G401.6 (cell line): ENCODE measurements at regions not wholly inside any gene's neighbourhood (a gene's known extent, or its start where the extent isn't known, plus 50 kb on each side); places are given as distances from the start of the nearest gene placed in this dataset.
"Not testable (repeated sequence)": the region's sequence is repeated elsewhere in the genome, so short reads cannot be mapped to it uniquely, and the experiment has no call there.

Experiments
- FAIRE-seq: peaks from 2 replicates; lab custom pipeline; 2012; peaks lifted over from hg19 to GRCh38; lab: Jason Lieb, UNC

GRCh38 chr1:187839873-187840272 is 1011.1 kb downstream of the PLA2G4A start:
- no peak for FAIRE-seq

DNA sequence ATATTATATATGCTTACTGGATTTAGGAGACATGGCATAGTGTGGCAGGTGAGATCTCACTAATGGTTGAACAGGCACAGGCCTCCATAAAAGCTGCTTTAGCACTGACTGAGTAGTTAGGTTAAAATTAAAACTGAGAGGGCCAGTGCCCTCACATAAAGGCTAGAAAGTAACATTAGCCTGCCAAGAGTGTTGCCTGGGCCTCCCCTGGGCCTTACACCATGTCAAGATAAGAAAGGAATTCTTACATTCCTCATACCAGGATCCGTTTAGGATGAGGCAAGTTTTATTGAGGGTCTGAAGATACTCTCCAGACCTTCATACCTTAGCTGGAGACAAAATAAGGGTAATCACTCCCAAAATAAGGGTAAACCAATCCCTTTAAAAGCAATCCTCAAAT is 1011.8 kb downstream of the PLA2G4A start:
- no peak for FAIRE-seq

GRCh38 chr1:187842406-187843165 is 1013.8 kb downstream of the PLA2G4A start:
- no peak for FAIRE-seq

GRCh38 chr1:187844313-187844712 is 1015.6 kb downstream of the PLA2G4A start:
- no peak for FAIRE-seq

GRCh38 chr1:187847531-187847930 is 1018.8 kb downstream of the PLA2G4A start:
- FAIRE-seq = no peak

- FAIRE-seq = no peak
Measured at GRCh38 chr1:187848321-187848720, 1019.6 kb downstream of the PLA2G4A start.

- FAIRE-seq = not testable (repeated sequence)
Measured at GRCh38 chr1:187850146-187850545, 1021.4 kb downstream of the PLA2G4A start.

GRCh38 chr1:187853505-187853904 is 1024.8 kb downstream of the PLA2G4A start:
- no peak for FAIRE-seq

DNA sequence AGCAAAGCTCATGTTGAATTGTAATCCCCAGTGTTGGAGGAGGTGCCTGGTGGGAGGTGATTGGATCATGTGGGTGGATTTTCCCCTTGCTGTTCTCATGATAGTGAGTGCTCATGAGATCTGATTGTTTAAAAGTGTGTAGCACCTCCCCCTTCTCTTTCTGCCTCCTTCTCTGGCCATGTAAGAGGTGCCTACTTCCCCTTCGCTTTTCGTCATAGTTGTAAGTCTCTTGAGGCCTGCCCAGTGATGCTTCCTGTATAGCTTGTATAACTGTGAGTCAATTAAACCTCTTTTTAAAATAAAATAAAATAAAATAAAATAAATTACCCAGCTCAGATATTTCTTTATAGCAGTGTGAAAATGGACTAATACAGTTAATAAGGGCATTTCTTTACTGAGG is 1025.7 kb downstream of the PLA2G4A start:
- FAIRE-seq = no peak

GRCh38 chr1:187862506-187862905 is 1033.8 kb downstream of the PLA2G4A start:
- no peak for FAIRE-seq

DNA sequence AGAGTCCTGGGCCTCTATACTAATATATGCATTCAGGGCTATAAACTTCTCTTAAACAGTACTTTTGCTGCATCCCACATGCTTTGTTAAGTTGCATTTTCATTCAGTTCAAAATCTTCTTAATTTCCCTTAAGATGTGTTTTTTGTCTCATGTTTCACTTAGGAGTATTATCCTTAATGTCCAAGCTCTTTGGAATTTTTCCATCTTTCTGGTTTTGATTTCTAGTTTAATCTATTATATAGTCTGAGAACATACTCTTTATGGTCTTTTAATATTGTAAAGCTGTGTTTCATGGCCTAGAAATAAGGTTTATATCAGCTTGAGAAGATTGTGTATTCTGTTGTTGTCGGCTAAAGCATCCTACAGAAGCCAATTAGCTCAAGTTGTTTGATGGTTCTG is 1041.8 kb downstream of the PLA2G4A start:
- no peak for FAIRE-seq

DNA sequence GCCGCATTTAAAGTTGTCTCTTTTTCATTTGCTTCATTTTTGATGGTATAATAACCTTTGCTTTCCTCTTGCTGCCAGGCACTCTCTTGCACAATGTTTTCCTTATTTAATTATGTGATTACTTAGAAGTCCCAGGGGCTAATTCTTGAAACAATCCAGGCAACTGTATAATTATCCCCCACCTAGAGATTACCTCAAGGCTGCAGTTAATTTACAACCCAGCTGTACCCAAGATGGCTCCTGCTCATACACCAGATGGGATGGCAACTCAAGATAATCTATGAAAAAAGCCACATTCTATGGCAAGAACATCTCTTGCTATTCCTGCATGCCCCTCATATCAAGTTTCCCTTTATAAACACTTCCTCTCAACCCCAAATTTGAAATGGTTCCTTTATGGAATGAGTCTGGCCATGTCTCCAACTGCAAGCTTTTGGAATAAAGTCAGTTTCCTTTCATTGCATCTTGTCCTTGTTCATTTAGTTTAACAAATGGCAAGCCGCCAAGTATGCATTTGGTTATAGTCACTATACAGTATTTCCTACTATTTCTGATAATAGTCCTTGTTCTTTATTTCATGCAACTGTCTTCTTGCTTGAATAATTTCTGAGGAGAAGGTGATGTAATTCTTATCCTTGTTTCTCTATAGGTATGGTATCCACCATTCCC is 1042.6 kb downstream of the PLA2G4A start:
- FAIRE-seq = no peak

- no peak for FAIRE-seq
Measured at GRCh38 chr1:187872550-187872949, 1043.8 kb downstream of the PLA2G4A start.

- no peak for FAIRE-seq
Measured at GRCh38 chr1:187873126-187873525, 1044.4 kb downstream of the PLA2G4A start.

GRCh38 chr1:187876775-187877174 is 1048.0 kb downstream of the PLA2G4A start:
- FAIRE-seq = no peak

- FAIRE-seq = no peak
Measured at GRCh38 chr1:187877220-187877619, 1048.5 kb downstream of the PLA2G4A start.

DNA sequence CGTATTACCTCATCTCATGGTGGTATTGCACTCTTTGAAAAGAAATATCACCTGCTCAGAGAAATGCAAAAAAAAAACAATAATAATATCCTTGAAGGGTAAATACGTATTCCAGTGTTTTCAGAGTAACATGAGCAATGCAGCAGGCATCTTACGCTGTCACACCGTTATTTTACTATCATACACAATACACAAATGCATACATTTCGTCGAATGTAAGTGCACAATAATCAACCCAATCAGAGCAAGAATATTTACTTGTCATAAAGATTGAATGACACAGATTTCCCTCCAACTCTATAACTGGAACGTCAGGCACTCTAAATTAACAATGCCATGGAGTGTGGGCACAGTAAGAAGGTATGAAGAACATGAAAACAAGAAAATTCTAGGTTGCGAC is 1050.1 kb downstream of the PLA2G4A start:
- no peak for FAIRE-seq

GRCh38 chr1:187883356-187883755 is 1054.6 kb downstream of the PLA2G4A start:
- FAIRE-seq = no peak

- FAIRE-seq = no peak
Measured at GRCh38 chr1:187891993-187892682, 1063.4 kb downstream of the PLA2G4A start.

- FAIRE-seq = no peak
Measured at GRCh38 chr1:187892683-187893039, 1063.9 kb downstream of the PLA2G4A start.

DNA sequence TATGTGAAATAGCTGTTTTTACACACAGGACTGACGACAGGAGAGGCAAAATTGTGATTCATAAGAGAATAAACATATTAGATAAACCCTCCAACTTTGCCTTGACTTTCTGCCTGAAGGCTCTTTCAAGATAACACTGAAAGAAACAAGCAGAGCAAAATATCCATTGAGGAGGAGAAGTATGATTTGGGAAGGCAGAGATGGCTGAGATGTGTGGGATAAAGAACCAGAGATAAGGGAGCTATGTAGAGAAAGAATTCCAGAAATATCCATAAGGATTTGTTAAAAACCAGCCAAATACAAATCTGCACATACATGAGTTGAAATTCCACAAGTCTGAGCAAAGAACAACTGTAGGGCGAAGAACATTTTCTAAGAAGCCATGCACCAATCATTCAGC is 1064.7 kb downstream of the PLA2G4A start:
- no peak for FAIRE-seq

GRCh38 chr1:187894349-187894748 is 1065.6 kb downstream of the PLA2G4A start:
- no peak for FAIRE-seq

- FAIRE-seq = no peak
Measured at GRCh38 chr1:187903223-187903622, 1074.5 kb downstream of the PLA2G4A start.
